ENCODE measurements at regions not wholly inside any gene's neighbourhood (a gene's known extent, or its start where the extent isn't known, plus 50 kb on each side); places are given as distances from the start of the nearest gene placed in this dataset.

GRCh38 chr10:65348637-65349036 lies 1577.2 kb upstream of the LRRTM3 start:
- ChIA-PET CTCF (no interaction called here), POLR2A (no interaction called here)
- H3K4me1 ChIP-seq (ENCODE audit: control insufficient read depth, insufficient read depth, low read length) = no peaks in the 10 kb centered on the region
- H3K27ac ChIP-seq (ENCODE audit: extremely low read depth, low read depth, low read length) = no peak overlapping the region
- TF ChIP-seq ZNF24 (tag by site-specific recombination; IDR thresholded peaks at IDR 0.05) (no peak), AEBP2 (tag by site-specific recombination; IDR thresholded peaks at IDR 0.05; ENCODE audit: borderline replicate concordance) (no peak), ATF2 (tag by site-specific recombination; IDR thresholded peaks at IDR 0.05; ENCODE audit: low read depth) (no peak), ZNF544 (tag by site-specific recombination; IDR thresholded peaks at IDR 0.05) (no peak)
- TF ChIP-seq, protein P1, sequence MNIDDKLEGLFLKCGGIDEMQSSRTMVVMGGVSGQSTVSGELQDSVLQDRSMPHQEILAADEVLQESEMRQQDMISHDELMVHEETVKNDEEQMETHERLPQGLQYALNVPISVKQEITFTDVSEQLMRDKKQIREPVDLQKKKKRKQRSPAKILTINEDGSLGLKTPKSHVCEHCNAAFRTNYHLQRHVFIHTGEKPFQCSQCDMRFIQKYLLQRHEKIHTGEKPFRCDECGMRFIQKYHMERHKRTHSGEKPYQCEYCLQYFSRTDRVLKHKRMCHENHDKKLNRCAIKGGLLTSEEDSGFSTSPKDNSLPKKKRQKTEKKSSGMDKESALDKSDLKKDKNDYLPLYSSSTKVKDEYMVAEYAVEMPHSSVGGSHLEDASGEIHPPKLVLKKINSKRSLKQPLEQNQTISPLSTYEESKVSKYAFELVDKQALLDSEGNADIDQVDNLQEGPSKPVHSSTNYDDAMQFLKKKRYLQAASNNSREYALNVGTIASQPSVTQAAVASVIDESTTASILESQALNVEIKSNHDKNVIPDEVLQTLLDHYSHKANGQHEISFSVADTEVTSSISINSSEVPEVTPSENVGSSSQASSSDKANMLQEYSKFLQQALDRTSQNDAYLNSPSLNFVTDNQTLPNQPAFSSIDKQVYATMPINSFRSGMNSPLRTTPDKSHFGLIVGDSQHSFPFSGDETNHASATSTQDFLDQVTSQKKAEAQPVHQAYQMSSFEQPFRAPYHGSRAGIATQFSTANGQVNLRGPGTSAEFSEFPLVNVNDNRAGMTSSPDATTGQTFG (tag by site-specific recombination; IDR thresholded peaks at IDR 0.05; ENCODE audit: borderline replicate concordance) = no peak
- H3K9me3 ChIP-seq (ENCODE audit: control insufficient read depth, insufficient read depth, low read depth, low read length) = no peaks in the 10 kb centered on the region
- H3K4me3 ChIP-seq (ENCODE audit: low read depth, low read length) = no peak overlapping the region
- no peaks in the 10 kb centered on the region for H3K36me3 ChIP-seq (ENCODE audit: control insufficient read depth in 2 of 2, insufficient read depth in 1 of 2, low read length in 2 of 2)

- no peak overlapping the region for H3K4me3 ChIP-seq (ENCODE audit: low read depth, low read length)
- no peak for TF ChIP-seq ZNF239 (tag by site-specific recombination; IDR thresholded peaks at IDR 0.05)
- TF ChIP-seq ZNF555 (tag by site-specific recombination; conservative IDR thresholded peaks at IDR 0.05) = no peak
- no peak for TF ChIP-seq ZNF121 (tag by site-specific recombination; IDR thresholded peaks at IDR 0.05)
- TF ChIP-seq ZNF174 (tag by site-specific recombination; IDR thresholded peaks at IDR 0.05) = no peak
- TF ChIP-seq ZNF266 (tag by site-specific recombination; IDR thresholded peaks at IDR 0.05; ENCODE audit: low read depth) = no peak
- TF ChIP-seq, protein P2, sequence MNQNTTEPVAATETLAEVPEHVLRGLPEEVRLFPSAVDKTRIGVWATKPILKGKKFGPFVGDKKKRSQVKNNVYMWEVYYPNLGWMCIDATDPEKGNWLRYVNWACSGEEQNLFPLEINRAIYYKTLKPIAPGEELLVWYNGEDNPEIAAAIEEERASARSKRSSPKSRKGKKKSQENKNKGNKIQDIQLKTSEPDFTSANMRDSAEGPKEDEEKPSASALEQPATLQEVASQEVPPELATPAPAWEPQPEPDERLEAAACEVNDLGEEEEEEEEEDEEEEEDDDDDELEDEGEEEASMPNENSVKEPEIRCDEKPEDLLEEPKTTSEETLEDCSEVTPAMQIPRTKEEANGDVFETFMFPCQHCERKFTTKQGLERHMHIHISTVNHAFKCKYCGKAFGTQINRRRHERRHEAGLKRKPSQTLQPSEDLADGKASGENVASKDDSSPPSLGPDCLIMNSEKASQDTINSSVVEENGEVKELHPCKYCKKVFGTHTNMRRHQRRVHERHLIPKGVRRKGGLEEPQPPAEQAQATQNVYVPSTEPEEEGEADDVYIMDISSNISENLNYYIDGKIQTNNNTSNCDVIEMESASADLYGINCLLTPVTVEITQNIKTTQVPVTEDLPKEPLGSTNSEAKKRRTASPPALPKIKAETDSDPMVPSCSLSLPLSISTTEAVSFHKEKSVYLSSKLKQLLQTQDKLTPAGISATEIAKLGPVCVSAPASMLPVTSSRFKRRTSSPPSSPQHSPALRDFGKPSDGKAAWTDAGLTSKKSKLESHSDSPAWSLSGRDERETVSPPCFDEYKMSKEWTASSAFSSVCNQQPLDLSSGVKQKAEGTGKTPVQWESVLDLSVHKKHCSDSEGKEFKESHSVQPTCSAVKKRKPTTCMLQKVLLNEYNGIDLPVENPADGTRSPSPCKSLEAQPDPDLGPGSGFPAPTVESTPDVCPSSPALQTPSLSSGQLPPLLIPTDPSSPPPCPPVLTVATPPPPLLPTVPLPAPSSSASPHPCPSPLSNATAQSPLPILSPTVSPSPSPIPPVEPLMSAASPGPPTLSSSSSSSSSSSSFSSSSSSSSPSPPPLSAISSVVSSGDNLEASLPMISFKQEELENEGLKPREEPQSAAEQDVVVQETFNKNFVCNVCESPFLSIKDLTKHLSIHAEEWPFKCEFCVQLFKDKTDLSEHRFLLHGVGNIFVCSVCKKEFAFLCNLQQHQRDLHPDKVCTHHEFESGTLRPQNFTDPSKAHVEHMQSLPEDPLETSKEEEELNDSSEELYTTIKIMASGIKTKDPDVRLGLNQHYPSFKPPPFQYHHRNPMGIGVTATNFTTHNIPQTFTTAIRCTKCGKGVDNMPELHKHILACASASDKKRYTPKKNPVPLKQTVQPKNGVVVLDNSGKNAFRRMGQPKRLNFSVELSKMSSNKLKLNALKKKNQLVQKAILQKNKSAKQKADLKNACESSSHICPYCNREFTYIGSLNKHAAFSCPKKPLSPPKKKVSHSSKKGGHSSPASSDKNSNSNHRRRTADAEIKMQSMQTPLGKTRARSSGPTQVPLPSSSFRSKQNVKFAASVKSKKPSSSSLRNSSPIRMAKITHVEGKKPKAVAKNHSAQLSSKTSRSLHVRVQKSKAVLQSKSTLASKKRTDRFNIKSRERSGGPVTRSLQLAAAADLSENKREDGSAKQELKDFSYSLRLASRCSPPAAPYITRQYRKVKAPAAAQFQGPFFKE (tag by site-specific recombination; IDR thresholded peaks at IDR 0.05; ENCODE audit: borderline replicate concordance) = no peak
- no peak for TF ChIP-seq ZNF362 (tag by site-specific recombination; IDR thresholded peaks at IDR 0.05)
- no peak for TF ChIP-seq ZNF776 (tag by site-specific recombination; IDR thresholded peaks at IDR 0.05; ENCODE audit: borderline replicate concordance)
- TF ChIP-seq ZNF292 (tag by site-specific recombination; IDR thresholded peaks at IDR 0.05; ENCODE audit: borderline replicate concordance, low read depth) = no peak
- TF ChIP-seq ZNF416 (tag by site-specific recombination; IDR thresholded peaks at IDR 0.05) = no peak
- CTCF ChIA-PET = no interaction called here
- no peaks in the 10 kb centered on the region for H3K36me3 ChIP-seq (ENCODE audit: control insufficient read depth in 2 of 2, insufficient read depth in 1 of 2, low read length in 2 of 2)
- H3K27ac ChIP-seq (ENCODE audit: extremely low read depth, low read depth, low read length) = no peak overlapping the region
- no peaks in the 10 kb centered on the region for H3K4me1 ChIP-seq (ENCODE audit: control insufficient read depth, insufficient read depth, low read length)
- POLR2A ChIA-PET = no interaction called here
- no peaks in the 10 kb centered on the region for H3K9me3 ChIP-seq (ENCODE audit: control insufficient read depth, insufficient read depth, low read depth, low read length)
These were observed 1575.2 kb upstream of the LRRTM3 start for GRCh38 chr10:65350611-65351010.
